BE2C (cell line): ENCODE measurements at regions not wholly inside any gene's neighbourhood (a gene's known extent, or its start where the extent isn't known, plus 50 kb on each side); places are given as distances from the start of the nearest gene placed in this dataset.

ENCODE experiments used
- DNase-seq: peaks from one replicate; pipeline ENCODE4 v3.0.0-alpha.2; 2020
- H3K27me3 ChIP-seq: fragments of 250-450 bp; sonication (Bioruptor Pico); 2 replicates; pipeline ENCODE4 v1.5.1; 2020; ENCODE audit warnings: mild to moderate bottlenecking
- H3K36me3 ChIP-seq: fragments of 250-450 bp; sonication (Bioruptor Pico); 2 replicates; pipeline ENCODE4 v1.5.1; 2020; ENCODE audit warnings: mild to moderate bottlenecking
- H3K4me1 ChIP-seq: fragments of 250-450 bp; sonication (Bioruptor Pico); 2 replicates; pipeline ENCODE4 v1.5.1; 2020
- H3K4me3 ChIP-seq: 2 replicates; pipeline ENCODE4 v1.5.1; 2011; ENCODE audit warnings: low read depth, low read length
- H3K9me3 ChIP-seq: fragments of 250-450 bp; sonication (Bioruptor Pico); 2 replicates; pipeline ENCODE4 v1.5.1; 2020
- TF ChIP-seq, protein P1 (sequence below): IDR thresholded peaks from 2 replicates; pipeline ENCODE4 v1.5.1; 2012; ENCODE audit warnings: mild to moderate bottlenecking, low read depth, low read length

DNA sequence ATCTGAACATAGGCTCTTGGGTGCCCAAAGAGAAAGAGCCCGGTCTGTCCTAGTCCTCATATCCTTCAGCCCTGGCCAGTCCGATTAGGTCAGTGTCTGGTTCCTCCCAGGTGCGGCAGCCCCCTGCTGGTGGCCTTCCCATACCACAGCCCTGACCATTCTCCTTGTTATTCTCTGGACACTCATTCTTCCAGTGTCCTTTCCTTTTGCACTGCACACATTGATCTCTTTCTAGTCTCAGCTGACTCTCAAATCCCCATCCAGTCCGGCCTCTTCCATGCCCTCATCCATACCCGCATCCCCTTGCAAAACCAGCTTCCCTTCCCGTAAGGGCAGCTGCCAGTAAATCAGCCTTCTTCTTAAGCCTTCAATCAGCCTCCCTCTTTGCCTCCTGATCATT is 1316.3 kb downstream of the TMEM121 start:
- Histone ChIP-seq H3K27me3 (peaks cover 51% of the 10 kb centered on the region), H3K9me3 (no peaks in the 10 kb centered on the region), H3K4me3 (no peak overlapping the region), H3K36me3 (no peaks in the 10 kb centered on the region), H3K4me1 (no peaks in the 10 kb centered on the region)
- TF ChIP-seq, protein P1, sequence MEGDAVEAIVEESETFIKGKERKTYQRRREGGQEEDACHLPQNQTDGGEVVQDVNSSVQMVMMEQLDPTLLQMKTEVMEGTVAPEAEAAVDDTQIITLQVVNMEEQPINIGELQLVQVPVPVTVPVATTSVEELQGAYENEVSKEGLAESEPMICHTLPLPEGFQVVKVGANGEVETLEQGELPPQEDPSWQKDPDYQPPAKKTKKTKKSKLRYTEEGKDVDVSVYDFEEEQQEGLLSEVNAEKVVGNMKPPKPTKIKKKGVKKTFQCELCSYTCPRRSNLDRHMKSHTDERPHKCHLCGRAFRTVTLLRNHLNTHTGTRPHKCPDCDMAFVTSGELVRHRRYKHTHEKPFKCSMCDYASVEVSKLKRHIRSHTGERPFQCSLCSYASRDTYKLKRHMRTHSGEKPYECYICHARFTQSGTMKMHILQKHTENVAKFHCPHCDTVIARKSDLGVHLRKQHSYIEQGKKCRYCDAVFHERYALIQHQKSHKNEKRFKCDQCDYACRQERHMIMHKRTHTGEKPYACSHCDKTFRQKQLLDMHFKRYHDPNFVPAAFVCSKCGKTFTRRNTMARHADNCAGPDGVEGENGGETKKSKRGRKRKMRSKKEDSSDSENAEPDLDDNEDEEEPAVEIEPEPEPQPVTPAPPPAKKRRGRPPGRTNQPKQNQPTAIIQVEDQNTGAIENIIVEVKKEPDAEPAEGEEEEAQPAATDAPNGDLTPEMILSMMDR = peak; percentile 61
- peak; percentile 23 for DNase-seq

DNA sequence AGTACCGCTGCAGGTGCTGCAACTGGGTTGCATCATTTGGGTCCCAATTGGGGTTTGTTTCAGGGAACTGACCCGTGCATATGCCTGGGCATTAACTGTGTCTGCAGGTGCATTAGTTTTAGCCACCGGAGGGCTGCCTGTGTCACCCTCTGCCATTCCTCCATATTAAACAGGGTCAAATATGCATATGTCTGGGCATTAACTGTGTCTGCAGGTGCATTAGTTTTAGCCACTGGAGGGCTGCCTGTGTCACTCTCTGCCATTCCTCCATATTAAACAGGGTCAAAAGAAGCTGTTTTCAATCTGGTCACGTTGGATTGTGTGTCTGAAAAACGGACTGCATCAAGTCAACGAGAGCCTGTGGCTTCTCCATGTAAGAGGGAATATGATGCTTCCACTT is 1317.0 kb downstream of the TMEM121 start:
- TF ChIP-seq, protein P1 = no peak
- Histone ChIP-seq H3K27me3 (peaks cover 51% of the 10 kb centered on the region), H3K4me3 (peak overlapping the region; percentile 62), H3K4me1 (no peaks in the 10 kb centered on the region), H3K36me3 (no peaks in the 10 kb centered on the region), H3K9me3 (no peaks in the 10 kb centered on the region)
- DNase-seq = no peak

DNA sequence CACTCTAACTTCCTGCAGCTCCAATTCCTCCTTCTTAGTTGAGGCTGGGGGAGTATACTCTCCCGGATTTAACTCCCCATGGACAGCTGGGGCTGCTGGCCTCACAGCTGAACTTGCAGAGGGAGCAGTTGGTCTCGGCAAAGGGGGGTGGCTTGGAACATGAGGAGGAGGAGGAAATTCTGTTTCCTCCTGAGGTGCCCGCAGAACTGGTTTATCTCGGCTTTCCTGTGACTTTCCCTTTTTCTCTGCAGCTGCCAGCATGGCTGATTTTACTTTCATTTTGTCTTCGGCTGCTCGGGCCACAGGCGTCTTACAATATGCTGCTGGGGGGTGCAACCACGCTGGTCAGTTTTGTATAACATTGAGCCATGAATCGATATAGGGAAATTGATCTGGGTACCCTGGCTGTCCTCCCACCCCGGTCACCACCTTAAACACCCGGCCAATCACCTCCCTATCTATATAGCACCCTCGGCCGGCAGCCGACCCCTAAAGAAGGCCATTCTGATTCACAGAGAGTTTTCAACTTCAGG is 1317.6 kb downstream of the TMEM121 start:
- H3K27me3 ChIP-seq = peaks cover 51% of the 10 kb centered on the region
- no peaks in the 10 kb centered on the region for H3K4me1 ChIP-seq
- no peaks in the 10 kb centered on the region for H3K36me3 ChIP-seq
- no peaks in the 10 kb centered on the region for H3K9me3 ChIP-seq
- peak overlapping the region; percentile 62 for H3K4me3 ChIP-seq
- no peak for DNase-seq
- TF ChIP-seq, protein P1 = no peak

DNA sequence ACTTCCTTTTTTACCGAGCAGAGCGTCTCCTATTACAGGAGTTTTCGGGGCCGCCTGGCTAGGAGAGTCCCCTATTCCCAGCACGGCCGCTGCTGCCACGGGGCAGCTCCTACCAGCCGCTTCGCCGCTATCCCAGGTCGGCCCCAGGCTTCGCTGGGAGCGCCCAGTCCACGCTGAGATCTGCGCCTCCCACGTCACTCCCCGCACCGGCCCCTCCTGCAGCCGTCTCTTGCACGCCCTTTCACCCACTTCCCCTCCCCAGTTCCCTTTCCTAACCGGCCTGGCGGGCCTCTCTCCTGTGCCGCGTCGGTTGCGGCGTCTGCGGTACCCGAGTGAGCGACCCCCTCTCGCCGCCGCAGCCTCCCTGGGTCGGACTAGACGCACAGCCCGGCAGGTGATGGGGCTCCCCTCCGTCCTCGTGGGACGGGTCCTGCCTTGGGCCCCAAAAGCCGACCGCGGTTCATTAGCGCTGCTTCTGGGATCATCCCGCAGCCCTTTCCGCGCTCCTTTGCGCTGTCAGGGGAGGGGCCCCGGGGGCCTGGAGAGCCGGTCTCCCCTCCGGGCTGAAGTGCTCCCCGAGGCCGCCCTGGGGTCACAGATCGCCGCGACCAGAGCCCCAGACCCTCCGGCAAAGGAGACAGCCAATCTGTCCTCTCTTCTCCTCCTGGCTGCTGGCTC is 1318.4 kb downstream of the TMEM121 start:
- Histone ChIP-seq H3K9me3 (no peaks in the 10 kb centered on the region), H3K4me3 (peak overlapping the region; percentile 62), H3K36me3 (no peaks in the 10 kb centered on the region), H3K27me3 (peaks cover 47% of the 10 kb centered on the region), H3K4me1 (no peaks in the 10 kb centered on the region)
- TF ChIP-seq, protein P1 = no peak
- DNase-seq = peak; percentile 22

DNA sequence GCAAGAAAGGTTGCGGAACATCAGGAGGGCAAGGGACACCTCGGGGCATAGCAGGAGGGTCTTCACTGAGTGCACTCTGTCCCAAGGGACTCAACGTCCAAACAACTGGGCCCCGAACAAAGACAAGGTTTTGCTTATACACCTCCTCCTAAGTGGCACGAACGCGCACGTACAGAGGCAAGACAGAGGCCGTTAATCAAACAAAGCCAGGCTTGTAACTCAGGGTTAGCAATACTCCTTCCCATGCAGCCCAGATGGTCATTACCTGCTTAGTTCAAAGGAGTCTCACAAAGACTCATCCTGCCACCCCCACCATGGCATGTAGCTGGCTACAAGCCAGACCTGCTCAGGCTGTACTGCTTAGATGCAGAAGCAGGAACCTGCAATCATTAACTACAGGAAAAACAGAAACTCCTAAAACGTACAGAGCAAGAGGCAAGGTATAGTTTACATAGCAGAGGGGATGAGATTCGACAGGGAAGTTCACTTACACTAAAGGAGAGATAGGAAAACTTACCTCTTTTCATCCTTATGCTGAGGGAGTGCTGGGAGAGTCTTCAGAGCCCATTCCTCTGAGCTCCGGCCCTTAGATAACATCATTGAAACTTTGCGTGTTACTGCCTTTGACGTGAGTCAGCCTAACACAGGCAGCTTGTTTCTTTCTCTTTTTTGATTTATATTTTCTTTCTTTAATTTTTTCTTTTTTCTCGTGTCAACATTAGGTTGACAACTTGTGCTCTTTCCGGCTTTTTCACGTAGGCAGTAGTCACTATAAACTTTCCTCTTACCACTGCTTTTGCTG is 1319.1 kb downstream of the TMEM121 start:
- H3K27me3 ChIP-seq = peaks cover 47% of the 10 kb centered on the region

More for the DNA sequence above, 1319.1 kb downstream of the TMEM121 start:
- peak overlapping the region; percentile 62 for H3K4me3 ChIP-seq
- TF ChIP-seq, protein P1 = no peak
- H3K9me3 ChIP-seq = no peaks in the 10 kb centered on the region
- H3K36me3 ChIP-seq = no peaks in the 10 kb centered on the region
- no peaks in the 10 kb centered on the region for H3K4me1 ChIP-seq
- DNase-seq = peak; percentile 6
